KBM-7 (cell line): ENCODE measurements at regions not wholly inside any gene's neighbourhood (a gene's known extent, or its start where the extent isn't known, plus 50 kb on each side); places are given as distances from the start of the nearest gene placed in this dataset.

ENCODE experiments used
- DNase-seq: peaks from one replicate; pipeline ENCODE4 v3.0.0-alpha.2; 2015
- in situ Hi-C: fragments of 300-500 bp; cut with MboI; formaldehyde crosslinking; loops from 2 replicates; pipeline ENCODE4 v1.14.3; 2020; ENCODE audit warnings: low sequenced_read_pairs, low pct_unique_long_range_greater_than_20kb, mixed read lengths

DNA sequence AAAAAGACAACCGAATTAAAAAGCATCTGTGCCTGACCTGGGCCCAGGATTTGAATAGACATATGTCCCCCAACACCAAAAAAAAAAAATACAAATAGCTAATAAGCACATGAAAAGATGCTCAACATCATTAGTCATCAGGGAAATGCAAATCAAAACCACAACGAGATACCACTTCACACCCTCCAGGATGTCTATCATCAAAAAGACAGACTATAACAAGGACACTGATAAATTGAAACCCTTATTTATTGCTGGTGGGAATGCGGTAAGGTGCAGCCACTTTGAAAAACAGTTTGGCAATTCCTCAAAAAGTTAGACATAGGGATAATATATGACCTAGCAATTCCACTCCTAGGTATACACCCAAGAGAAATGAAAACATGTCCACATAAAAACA lies 72.3 kb upstream of the CAMK1G start:
- in situ Hi-C loops: no loop called here

DNA sequence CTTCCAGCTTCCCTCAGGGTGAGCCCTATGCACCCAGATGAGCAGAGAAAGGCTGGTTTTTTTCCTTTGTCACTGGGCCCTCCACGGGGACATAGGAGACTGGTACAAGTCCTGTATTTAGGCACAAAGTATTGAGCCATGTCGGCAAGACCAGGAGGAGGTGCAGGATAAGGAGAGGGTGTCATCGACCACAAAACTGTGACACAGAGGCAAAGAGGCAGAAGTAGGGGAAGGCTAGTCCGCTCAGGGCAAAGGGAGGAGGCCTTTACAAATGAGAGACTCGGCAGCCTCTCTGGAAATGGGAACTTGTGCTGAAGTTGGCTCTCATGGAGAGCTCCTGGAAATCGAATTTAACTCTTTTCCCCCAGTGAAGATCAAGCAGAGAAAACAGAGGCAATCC lies 70.7 kb upstream of the CAMK1G start:
- in situ Hi-C loops: no loop called here
- no peak for DNase-seq

More for the DNA sequence above, 72.3 kb upstream of the CAMK1G start:
- no peak for DNase-seq

DNA sequence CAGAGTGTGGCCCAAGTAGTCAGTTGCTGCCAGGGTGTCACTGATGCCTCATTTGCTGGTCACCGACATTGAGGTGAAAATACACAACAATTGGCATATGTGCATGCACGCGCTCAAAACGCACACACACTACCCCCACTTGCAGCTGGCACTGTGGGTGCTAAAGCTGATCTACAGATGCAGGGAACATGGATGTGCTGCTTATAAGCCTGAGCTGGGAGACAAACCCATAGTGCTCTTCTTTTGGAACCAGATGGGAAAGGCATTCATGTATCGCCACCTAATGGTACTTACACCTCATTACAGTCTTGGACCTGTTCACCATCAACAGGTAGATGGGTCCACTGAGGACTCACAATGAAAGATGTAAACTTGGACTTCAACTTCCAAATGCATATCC lies 70.3 kb upstream of the CAMK1G start:
- DNase-seq: peak; percentile 43

DNA sequence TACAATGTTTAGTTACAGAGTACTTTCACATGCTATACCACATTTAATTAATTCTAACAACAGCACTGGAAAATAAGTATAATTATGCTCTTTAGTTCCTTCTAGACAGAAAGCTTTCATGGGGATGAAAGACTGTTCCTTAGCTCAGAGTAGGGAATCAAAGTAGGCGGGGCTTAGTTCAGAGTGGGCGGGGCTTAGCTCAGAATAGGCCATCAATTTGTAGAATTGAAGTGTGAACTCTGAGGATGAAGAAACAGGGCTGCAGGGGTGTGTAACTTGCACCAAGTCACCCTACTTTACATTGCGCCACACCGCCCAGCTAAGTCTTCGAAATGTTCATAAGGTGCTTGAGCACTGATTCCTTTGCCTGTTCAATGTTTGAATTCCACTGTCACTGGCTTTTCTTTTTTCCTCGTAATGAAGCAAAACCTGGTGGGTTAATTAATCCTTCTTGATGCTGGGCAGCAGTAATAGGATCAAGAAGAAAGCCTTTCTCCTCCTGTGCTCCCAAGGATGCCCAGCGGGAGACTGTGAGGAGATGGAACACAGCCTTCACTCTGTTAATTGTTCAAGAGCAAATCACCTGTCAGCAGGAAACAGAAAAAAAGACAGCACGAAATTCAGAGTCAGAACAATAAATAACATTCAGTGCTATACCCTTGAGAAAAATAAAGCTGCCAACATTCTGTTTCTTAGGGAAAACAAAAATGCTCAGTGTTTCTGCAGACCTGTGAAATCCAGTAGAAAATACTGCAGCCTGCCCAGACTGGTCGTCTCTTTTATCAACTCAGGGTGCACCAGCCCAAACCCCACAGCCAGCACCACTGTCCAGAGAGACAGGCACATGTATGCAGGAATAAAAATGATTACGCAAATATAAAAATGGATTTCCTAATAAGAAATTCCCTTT lies 66.5 kb upstream of the CAMK1G start:
- in situ Hi-C loops: no loop called here
- no peak for DNase-seq

More for the DNA sequence above, 70.3 kb upstream of the CAMK1G start:
- in situ Hi-C loops: no loop called here

DNA sequence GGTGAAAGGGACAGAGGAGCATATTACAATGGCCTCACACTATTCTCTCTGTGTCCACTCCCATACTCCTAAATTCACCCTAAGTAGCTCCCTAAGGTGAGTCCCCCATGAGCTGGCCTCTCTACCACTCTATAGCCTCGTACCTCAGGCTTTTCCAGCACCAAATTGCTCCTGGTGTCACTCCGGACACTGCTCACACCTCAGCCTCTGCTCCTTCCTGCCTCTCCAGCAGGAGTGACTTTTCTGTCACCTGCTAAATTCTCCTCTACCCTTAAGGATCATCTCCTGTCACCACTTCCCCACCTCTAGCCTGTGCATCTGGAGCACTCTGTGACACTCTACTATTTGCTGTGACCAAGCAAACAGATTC lies 65.8 kb upstream of the CAMK1G start:
- in situ Hi-C loops: no loop called here

DNA sequence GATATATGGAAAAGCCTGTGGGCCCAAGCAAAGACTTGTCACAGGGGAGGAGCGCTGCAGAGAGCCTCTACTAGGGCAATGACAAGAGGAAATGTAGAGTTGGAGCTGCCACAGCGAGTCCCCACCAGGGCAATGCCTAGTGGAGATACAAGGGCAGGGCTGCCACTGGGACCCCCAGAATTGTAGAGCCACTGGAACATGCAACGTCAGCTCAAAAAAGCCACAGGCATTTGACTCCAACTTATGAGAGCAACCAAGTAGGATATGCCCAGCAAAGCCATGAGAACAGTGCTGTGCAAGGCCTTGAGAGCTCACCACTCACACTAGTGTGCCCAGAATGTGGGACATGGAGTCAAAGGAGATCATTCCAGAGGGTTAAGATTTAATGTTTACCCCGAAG lies 63.7 kb upstream of the CAMK1G start:
- in situ Hi-C loops: no loop called here
- DNase-seq: no peak

More for the DNA sequence above, 65.8 kb upstream of the CAMK1G start:
- DNase-seq: no peak

DNA sequence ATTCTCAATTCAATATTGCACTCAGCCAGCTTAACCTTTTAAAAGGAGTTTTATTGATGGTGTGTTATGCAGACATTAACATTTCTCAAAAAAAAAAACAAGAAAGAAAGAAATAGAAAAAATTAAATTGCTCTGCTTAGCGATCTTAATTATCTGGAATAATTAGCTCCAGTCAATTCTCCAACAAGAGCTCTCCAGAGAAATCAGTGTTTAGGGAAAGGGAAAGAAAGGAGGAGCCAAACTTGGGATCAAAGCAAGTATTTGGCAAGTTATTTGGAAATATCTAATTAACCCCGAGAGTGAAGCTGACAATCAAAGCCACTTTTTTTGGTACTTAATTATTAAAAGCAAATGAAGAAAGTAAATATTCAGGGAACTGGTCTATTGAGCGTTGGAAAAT lies 60.7 kb upstream of the CAMK1G start:
- in situ Hi-C loops: no loop called here

DNA sequence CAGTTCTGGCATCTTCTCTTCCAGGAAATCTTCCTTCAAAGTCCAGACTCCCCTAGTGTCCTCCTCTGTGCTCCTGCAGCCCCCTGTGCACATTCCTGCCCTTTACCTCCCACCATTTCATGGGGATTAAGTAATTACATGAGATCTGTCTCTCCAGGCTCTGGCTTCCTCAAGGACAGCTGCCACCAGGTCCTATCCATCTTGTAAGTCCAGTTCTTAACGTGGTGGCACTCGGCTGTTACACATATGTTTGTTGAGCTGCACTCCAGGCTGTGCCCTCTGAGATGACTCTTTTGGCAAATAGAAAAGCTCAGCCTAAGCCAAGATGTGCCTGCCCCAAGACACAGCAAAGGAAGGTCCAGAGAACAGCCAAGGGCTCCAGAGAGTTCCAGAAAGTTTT lies 57.4 kb upstream of the CAMK1G start:
- DNase-seq: no peak
- in situ Hi-C loops: no loop called here

More for the DNA sequence above, 60.7 kb upstream of the CAMK1G start:
- DNase-seq: no peak

DNA sequence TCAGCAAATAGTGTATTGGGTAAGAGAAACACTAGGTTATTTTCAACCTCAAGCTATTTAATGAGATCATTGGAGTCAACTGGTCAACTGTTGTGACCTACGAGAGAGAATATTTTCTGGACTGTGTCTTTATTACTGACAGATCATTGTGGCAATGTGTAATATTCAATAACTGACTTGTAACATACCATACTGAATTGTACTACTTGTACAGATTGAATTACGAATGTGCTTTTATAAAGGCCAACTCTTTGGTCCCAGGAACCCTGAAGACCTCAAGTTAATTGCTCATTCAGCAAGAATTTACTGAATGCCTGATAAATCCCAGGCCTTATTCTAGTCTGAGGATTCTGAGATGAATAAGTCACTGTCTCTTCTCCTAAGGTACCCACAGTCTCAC lies 56.1 kb upstream of the CAMK1G start:
- no peak for DNase-seq

DNA sequence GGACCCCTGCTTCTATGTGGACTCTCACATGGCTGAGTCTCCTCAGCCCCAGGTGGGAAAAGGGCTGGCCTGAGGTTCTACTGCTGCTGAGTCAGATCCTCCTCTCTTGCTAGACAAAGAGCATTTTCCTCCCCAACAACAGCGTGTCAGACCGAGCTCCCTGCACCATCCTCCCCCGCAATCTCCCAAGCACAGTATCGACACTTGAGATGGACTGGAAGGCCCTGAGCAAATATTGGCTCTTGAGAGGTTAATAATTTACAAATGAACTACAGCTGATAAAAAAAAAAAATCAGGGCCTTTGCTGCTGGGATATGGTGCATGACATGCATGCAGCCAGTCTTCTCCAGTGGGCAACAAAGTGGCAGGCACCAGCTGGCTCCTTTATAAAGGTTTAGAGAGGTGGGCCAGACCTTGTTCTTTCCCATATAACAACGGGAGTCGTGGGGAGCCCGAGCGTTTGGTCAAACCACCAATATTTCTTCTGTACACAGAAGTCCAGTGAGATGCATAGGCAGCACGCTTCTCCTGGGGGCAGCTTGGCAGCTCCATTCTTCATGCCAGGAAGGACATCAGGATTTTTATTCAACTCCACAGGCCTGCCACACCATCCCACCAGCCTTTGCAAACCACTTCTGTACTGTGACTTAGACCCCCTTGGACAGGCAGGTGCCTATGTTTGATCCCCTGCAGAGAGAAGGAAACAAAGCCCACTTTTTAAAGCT lies 55.4 kb upstream of the CAMK1G start:
- DNase-seq: no peak
- in situ Hi-C loops: no loop called here

More for the DNA sequence above, 56.1 kb upstream of the CAMK1G start:
- in situ Hi-C loops: no loop called here

DNA sequence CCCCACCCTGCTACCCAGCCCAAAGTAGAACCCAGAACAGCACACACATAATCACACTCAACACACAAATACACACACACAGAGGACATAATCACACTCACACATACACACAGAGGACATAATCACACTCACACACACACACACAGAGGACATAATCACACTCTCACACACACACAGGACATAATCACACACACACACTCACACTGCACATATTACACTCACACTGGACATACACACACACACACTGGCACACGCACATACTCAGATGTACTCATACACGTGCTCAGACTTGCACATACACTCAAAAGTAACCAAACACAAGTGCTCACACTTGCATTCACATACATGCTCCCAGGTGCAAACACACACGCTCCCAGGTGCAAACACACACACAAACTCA lies 54.3 kb upstream of the CAMK1G start:
- no peak for DNase-seq
- in situ Hi-C loops: no loop called here

DNA sequence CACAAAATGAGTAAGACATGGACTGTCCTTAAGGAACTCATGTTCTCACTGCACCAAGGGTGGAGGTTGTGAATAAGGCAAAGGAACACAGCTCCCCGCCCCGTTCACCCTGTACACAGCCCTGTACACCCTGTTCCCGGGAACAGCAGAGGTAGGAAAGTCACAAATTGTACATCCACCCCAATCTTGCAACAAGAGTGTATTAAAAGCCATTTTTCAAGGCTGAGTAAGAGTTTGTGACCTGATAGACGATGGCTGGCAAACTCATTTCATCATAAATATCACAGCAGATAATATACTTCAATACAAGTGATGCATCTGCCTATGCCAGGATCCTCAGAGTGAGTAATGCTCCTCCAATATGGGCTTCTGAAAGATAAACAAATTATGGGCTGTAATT lies 52.5 kb upstream of the CAMK1G start:
- in situ Hi-C loops: no loop called here

DNA sequence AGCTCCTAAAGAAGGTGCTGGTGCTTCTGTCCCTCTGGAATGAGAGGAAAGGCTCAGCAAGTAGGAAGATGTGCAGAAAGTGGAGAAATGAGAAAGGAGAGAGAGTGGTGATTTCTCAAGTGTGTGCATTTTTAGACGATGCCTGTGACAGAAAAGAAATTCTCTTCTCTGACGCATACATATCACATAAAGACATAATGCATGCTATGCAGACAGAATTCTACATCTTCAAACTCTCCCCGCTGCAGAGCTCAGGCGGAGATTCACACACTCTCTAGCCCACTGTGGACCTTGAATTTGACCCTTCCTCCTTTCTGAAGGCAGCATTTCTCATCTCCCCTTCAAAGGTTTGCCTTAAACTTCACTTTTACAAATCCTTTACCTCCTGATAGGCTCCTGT lies 52.0 kb upstream of the CAMK1G start:
- DNase-seq: no peak
- in situ Hi-C loops: no loop called here

More for the DNA sequence above, 52.5 kb upstream of the CAMK1G start:
- no peak for DNase-seq
